IMR-90 (cell line): ENCODE measurements at regions not wholly inside any gene's neighbourhood (a gene's known extent, or its start where the extent isn't known, plus 50 kb on each side); places are given as distances from the start of the nearest gene placed in this dataset.

Experiments
- ATAC-seq: fragments of 200-7000 bp; cut with Tn5 transposase; 2 replicates; pipeline ENCODE4 v1.9.1; 2020; ENCODE audit warnings: low read depth, mild to moderate bottlenecking, moderate library complexity
- BruUV-seq: library from RNA; stranded (reverse); fragments of 400-500 nt; replicated peaks from 2 replicates; lab custom pipeline; 2021; lab: Mats Ljungman, UMichigan
- CTCF ChIA-PET: fragments of 300-600 bp; formaldehyde crosslinking; extraction: SDS; loops from one replicate; lab custom pipeline; 2021; ENCODE audit warnings: antibody characterized with exemption; lab: Yijun Ruan, JAX
- POLR2A ChIA-PET: fragments of 300-600 bp; sonication (Branson Sonifier 250); formaldehyde crosslinking; loops from one replicate; lab custom pipeline; 2022; ENCODE audit warnings: antibody characterized with exemption; ENCODE audit not compliant: unreplicated experiment; lab: Charles Lee
- DNase-seq: peaks from one replicate; pipeline ENCODE4 v3.0.0; 2013
- H2AFZ ChIP-seq: replicated peaks from 2 replicates; pipeline ENCODE3; 2013; ENCODE audit warnings: low read length, mild to moderate bottlenecking; ENCODE audit not compliant: poor library complexity
- H2AK5ac ChIP-seq: 2 replicates; pipeline ENCODE4 v1.6.1; 2013; ENCODE audit warnings: low read depth, low read length, inconsistent platforms
- H2AK9ac ChIP-seq: replicated peaks from 2 replicates; pipeline ENCODE3; 2013; ENCODE audit warnings: mild to moderate bottlenecking, low read depth, low read length, moderate library complexity; ENCODE audit not compliant: poor library complexity
- H2BK120ac ChIP-seq: 2 replicates; pipeline ENCODE4 v1.6.1; 2013; ENCODE audit warnings: low read depth, low read length, inconsistent platforms
- H2BK15ac ChIP-seq: 3 replicates; pipeline ENCODE4 v1.6.1; 2013; ENCODE audit warnings: low read depth, low read length, inconsistent platforms
- H2BK20ac ChIP-seq: 2 replicates; pipeline ENCODE4 v1.6.1; 2013; ENCODE audit warnings: low read depth, mild to moderate bottlenecking, inconsistent platforms, low read length, moderate library complexity
- H2BK5ac ChIP-seq: 2 replicates; pipeline ENCODE4 v1.6.1; 2013; ENCODE audit warnings: mild to moderate bottlenecking, low read depth, low read length, inconsistent platforms; ENCODE audit not compliant: poor library complexity, severe bottlenecking
- H3K14ac ChIP-seq: replicated peaks from 2 replicates; pipeline ENCODE4 v1.6.1; 2013; ENCODE audit warnings: low read depth, low read length, inconsistent platforms
- H3K18ac ChIP-seq: 2 replicates; pipeline ENCODE4 v1.6.1; 2013; ENCODE audit warnings: low read depth, low read length, control low read depth
- H3K23ac ChIP-seq: 2 replicates; pipeline ENCODE4 v1.6.1; 2013; ENCODE audit warnings: low read depth, low read length, inconsistent platforms
- H3K27ac ChIP-seq: 2 replicates; pipeline ENCODE4 v1.5.1; 2013; ENCODE audit warnings: mild to moderate bottlenecking, control low read depth, low read length; ENCODE audit not compliant: insufficient read depth
- H3K27me3 ChIP-seq: 2 replicates; pipeline ENCODE4 v1.6.1; 2013; ENCODE audit warnings: low read length; ENCODE audit not compliant: control insufficient read depth, insufficient read depth
- H3K36me3 ChIP-seq: 2 replicates; pipeline ENCODE4 v1.6.1; 2013; ENCODE audit warnings: low read length, mixed read lengths; ENCODE audit not compliant: control insufficient read depth, insufficient read depth
- H3K4ac ChIP-seq: 2 replicates; pipeline ENCODE4 v1.6.1; 2013; ENCODE audit warnings: low read depth, low read length, inconsistent platforms
- H3K4me1 ChIP-seq: 2 replicates; pipeline ENCODE4 v1.6.1; 2013; ENCODE audit warnings: low read length, mixed read lengths; ENCODE audit not compliant: control insufficient read depth, insufficient read depth
- H3K4me2 ChIP-seq: 2 replicates; pipeline ENCODE4 v1.6.1; 2013; ENCODE audit warnings: low read depth, mild to moderate bottlenecking, control low read depth, low read length, moderate library complexity
- H3K4me3 ChIP-seq: 2 replicates; pipeline ENCODE4 v1.5.1; 2013; ENCODE audit warnings: low read depth, mild to moderate bottlenecking, control low read depth, low read length, moderate library complexity; ENCODE audit not compliant: insufficient read depth
- H3K56ac ChIP-seq: 2 replicates; pipeline ENCODE4 v1.6.1; 2013; ENCODE audit warnings: low read length, inconsistent platforms; ENCODE audit not compliant: insufficient read depth; ENCODE audit errors: extremely low read depth
- H3K79me1 ChIP-seq, 2 experiments: 2 replicates each; pipeline ENCODE4 v1.6.1; 2013; ENCODE audit warnings: low read length in 2 of 2, inconsistent platforms in 1 of 2, low read depth in 1 of 2
- H3K9ac ChIP-seq: 2 replicates; pipeline ENCODE4 v1.6.1; 2013; ENCODE audit warnings: low read depth, low read length, control low read depth
- H3K9me1 ChIP-seq: 2 replicates; pipeline ENCODE4 v1.6.1; 2013; ENCODE audit warnings: low read length, inconsistent platforms; ENCODE audit not compliant: insufficient read depth
- H3K9me3 ChIP-seq: 2 replicates; pipeline ENCODE4 v1.6.1; 2013; ENCODE audit warnings: low read length; ENCODE audit not compliant: control insufficient read depth, insufficient read depth
- H4K20me1 ChIP-seq: 2 replicates; pipeline ENCODE4 v1.6.1; 2013; ENCODE audit warnings: low read length, inconsistent platforms; ENCODE audit not compliant: insufficient read depth
- H4K5ac ChIP-seq: 2 replicates; pipeline ENCODE4 v1.6.1; 2013; ENCODE audit warnings: mild to moderate bottlenecking, low read depth, low read length, control low read depth
- H4K8ac ChIP-seq, 2 experiments: 2 replicates each; pipeline ENCODE4 v1.6.1; 2013; ENCODE audit warnings: low read depth in 2 of 2, low read length in 2 of 2, control low read depth in 1 of 2, inconsistent platforms in 1 of 2
- H4K91ac ChIP-seq: 2 replicates; pipeline ENCODE4 v1.6.1; 2013; ENCODE audit warnings: low read depth, low read length, inconsistent platforms; ENCODE audit not compliant: insufficient read depth
- ELK1 ChIP-seq: fragments of 150-350 bp; IDR thresholded peaks from 2 replicates; pipeline ENCODE4 v1.6.1; 2016; ENCODE audit warnings: low read depth, mild to moderate bottlenecking, low read length, moderate library complexity, borderline replicate concordance
- MAFK ChIP-seq: IDR thresholded peaks from 2 replicates; pipeline ENCODE4 v1.6.1; 2012; ENCODE audit warnings: low read depth, low read length, improper control_type of control experiment
- MAZ ChIP-seq: IDR thresholded peaks from 2 replicates; pipeline ENCODE4 v1.6.1; 2012; ENCODE audit warnings: low read depth, mild to moderate bottlenecking, low read length, improper control_type of control experiment, moderate library complexity, borderline replicate concordance
- MXI1 ChIP-seq: IDR thresholded peaks from 2 replicates; pipeline ENCODE4 v1.6.1; 2012; ENCODE audit warnings: low read depth, mild to moderate bottlenecking, low read length, moderate library complexity, borderline replicate concordance
- NFE2L2 ChIP-seq: fragments of 150-350 bp; IDR thresholded peaks from 2 replicates; pipeline ENCODE4 v1.6.1; 2016; ENCODE audit warnings: low read depth, mild to moderate bottlenecking, low read length
- RAD21 ChIP-seq: IDR thresholded peaks from 2 replicates; pipeline ENCODE4 v1.6.1; 2012; ENCODE audit warnings: low read length, improper control_type of control experiment
- RCOR1 ChIP-seq: IDR thresholded peaks from 2 replicates; pipeline ENCODE4 v1.6.1; 2012; ENCODE audit warnings: mild to moderate bottlenecking, low read length, improper control_type of control experiment; ENCODE audit not compliant: insufficient replicate concordance
- WGBS, 2 experiments: methylation state at CpG; one replicate each; pipeline versions ENCODE4 v1.1.5 to v1.1.7; 2013; ENCODE audit warnings: missing lambda C conversion rate in 2 of 2; ENCODE audit not compliant: insufficient read length in 1 of 2; ENCODE audit errors: extremely low coverage in 2 of 2; 5-methylcytosine and 5-hydroxymethylcytosine counted together
- dilution Hi-C: fragments of 300-500 bp; cut with HindIII; formaldehyde crosslinking; loops from one replicate; pipeline ENCODE4 v1.14.3; 2018; ENCODE audit warnings: low sequenced_read_pairs; ENCODE audit not compliant: unreplicated experiment
- in situ Hi-C: fragments of 300-500 bp; cut with MboI; formaldehyde crosslinking; loops from 3 replicates; pipeline ENCODE4 v1.14.3; 2019; ENCODE audit warnings: low sequenced_read_pairs, inconsistent platforms, mixed read lengths
- intact Hi-C: fragments of 100-400 bp; cut with micrococcal nuclease; formaldehyde crosslinking; loops from 2 replicates; pipeline ENCODE4 v1.10.0; 2022

GRCh38 chr9:99638971-99639370 lies 182.7 kb upstream of the NR4A3 start:
- Histone ChIP-seq H3K4me2 (no peak overlapping the region), H3K79me1 (no peaks in the 10 kb centered on the region), H3K4me1 (no peaks in the 10 kb centered on the region), H2BK20ac (no peak overlapping the region), H3K18ac (no peak overlapping the region), H4K91ac (no peak overlapping the region), H4K20me1 (no peaks in the 10 kb centered on the region), H3K56ac (0 out of 2 replicates have a peak overlapping the region, but pooled peaks have one; percentile 5), H3K14ac (no peak overlapping the region), H2AFZ (no peak overlapping the region), H3K9ac (no peak overlapping the region), H4K5ac (no peak overlapping the region), H3K4ac (no peak overlapping the region), H3K23ac (no peak overlapping the region), H3K27me3 (peaks cover 2% of the 10 kb centered on the region; the same call in 1 of the 2 replicates), H3K36me3 (no peaks in the 10 kb centered on the region), H2AK9ac (no peak overlapping the region), H3K4me3 (no peak overlapping the region), H3K27ac (no peak overlapping the region), H4K8ac (no peak overlapping the region), H2AK5ac (no peak overlapping the region), H2BK15ac (no peak overlapping the region), H3K9me3 (no peaks in the 10 kb centered on the region; the same call in 1 of the 2 replicates), H2BK120ac (no peak overlapping the region), H3K9me1 (no peaks in the 10 kb centered on the region), H2BK5ac (no peak overlapping the region)
- in situ Hi-C loops, result no loop called here
- no TSS peak for BruUV-seq
- dilution Hi-C loops, result no loop called here
- DNase-seq, result no peak
- WGBS, 2 experiments, result no CpG with 5 or more reads among the region's 4 CpGs
- ATAC-seq, result no peak
- intact Hi-C loops, result no loop called here
- CTCF ChIA-PET, result no interaction called here
- TF ChIP-seq MAZ, result no peak
- TF ChIP-seq MXI1, result no peak
- TF ChIP-seq NFE2L2, result no peak
- no peak for TF ChIP-seq ELK1
- TF ChIP-seq RAD21, result no peak
- TF ChIP-seq RCOR1, result no peak
- TF ChIP-seq MAFK, result no peak
- POLR2A ChIA-PET, result no interaction called here
